Glutamatergic neuron (in vitro differentiated cells): ENCODE measurements at regions not wholly inside any gene's neighbourhood (a gene's known extent, or its start where the extent isn't known, plus 50 kb on each side); places are given as distances from the start of the nearest gene placed in this dataset.

Experiments used
- DNase-seq: peaks from one replicate; pipeline ENCODE4 v3.0.0; 2022
- H3K27ac Mint-ChIP-seq: one replicate; pipeline ENCODE4 v1.8.0; 2020; ENCODE audit warnings: mild to moderate bottlenecking, mixed read lengths, inconsistent platforms; ENCODE audit not compliant: unreplicated experiment
- H3K27me3 Mint-ChIP-seq: one replicate; pipeline ENCODE4 v1.8.0; 2020; ENCODE audit warnings: mild to moderate bottlenecking, moderate library complexity, mixed read lengths, inconsistent platforms; ENCODE audit not compliant: unreplicated experiment
- H3K36me3 Mint-ChIP-seq: one replicate; pipeline ENCODE4 v1.8.0; 2020; ENCODE audit warnings: mild to moderate bottlenecking, mixed read lengths, inconsistent platforms; ENCODE audit not compliant: unreplicated experiment
- H3K4me1 Mint-ChIP-seq: one replicate; pipeline ENCODE4 v1.8.0; 2020; ENCODE audit warnings: mild to moderate bottlenecking, low read depth, mixed read lengths, inconsistent platforms; ENCODE audit not compliant: unreplicated experiment
- H3K4me3 Mint-ChIP-seq: one replicate; pipeline ENCODE4 v1.8.0; 2020; ENCODE audit warnings: mild to moderate bottlenecking, mixed read lengths, inconsistent platforms; ENCODE audit not compliant: unreplicated experiment
- H3K9me3 Mint-ChIP-seq: one replicate; pipeline ENCODE4 v1.8.0; 2020; ENCODE audit warnings: mild to moderate bottlenecking, moderate library complexity, mixed read lengths, inconsistent platforms; ENCODE audit not compliant: unreplicated experiment
- CTCF ChIP-seq: fragments of 200-600 bp; sonication (generic); IDR thresholded peaks from one replicate; pipeline ENCODE4 v1.5.0; 2021; ENCODE audit not compliant: partially characterized antibody, unreplicated experiment

- no peak overlapping the region for H3K4me3 Mint-ChIP-seq
- no peak for DNase-seq
- H3K9me3 Mint-ChIP-seq = peaks cover 6% of the 10 kb centered on the region
- H3K27ac Mint-ChIP-seq = no peak overlapping the region
- peaks cover 3% of the 10 kb centered on the region for H3K27me3 Mint-ChIP-seq
- H3K36me3 Mint-ChIP-seq = peaks cover 13% of the 10 kb centered on the region
- TF ChIP-seq CTCF = no peak
- no peaks in the 10 kb centered on the region for H3K4me1 Mint-ChIP-seq
Observed at GRCh38 chr5:162699361-162699760, 631.8 kb downstream of the GABRG2 start.

- Mint-ChIP-seq H3K36me3 (no peaks in the 10 kb centered on the region), H3K4me1 (no peaks in the 10 kb centered on the region), H3K4me3 (no peak overlapping the region), H3K27ac (no peak overlapping the region), H3K9me3 (no peaks in the 10 kb centered on the region), H3K27me3 (no peaks in the 10 kb centered on the region)
- no peak for TF ChIP-seq CTCF
- no peak for DNase-seq
Observed at GRCh38 chr5:162703914-162704313, 636.3 kb downstream of the GABRG2 start.

- H3K27me3 Mint-ChIP-seq = no peaks in the 10 kb centered on the region
- no peak overlapping the region for H3K4me3 Mint-ChIP-seq
- TF ChIP-seq CTCF = no peak
- H3K4me1 Mint-ChIP-seq = no peaks in the 10 kb centered on the region
- H3K36me3 Mint-ChIP-seq = no peaks in the 10 kb centered on the region
- no peak overlapping the region for H3K27ac Mint-ChIP-seq
- no peaks in the 10 kb centered on the region for H3K9me3 Mint-ChIP-seq
- no peak for DNase-seq
Observed at GRCh38 chr5:162711244-162711643, 643.7 kb downstream of the GABRG2 start.

GRCh38 chr5:162719720-162720119 is 652.1 kb downstream of the GABRG2 start:
- Mint-ChIP-seq H3K4me1 (no peaks in the 10 kb centered on the region), H3K27me3 (no peaks in the 10 kb centered on the region), H3K36me3 (peaks cover 8% of the 10 kb centered on the region), H3K4me3 (no peak overlapping the region), H3K27ac (no peak overlapping the region), H3K9me3 (no peaks in the 10 kb centered on the region)
- DNase-seq = no peak
- no peak for TF ChIP-seq CTCF

GRCh38 chr5:162721125-162721524 is 653.6 kb downstream of the GABRG2 start:
- no peak overlapping the region for H3K4me3 Mint-ChIP-seq
- H3K36me3 Mint-ChIP-seq = peaks cover 8% of the 10 kb centered on the region
- H3K4me1 Mint-ChIP-seq = no peaks in the 10 kb centered on the region
- no peaks in the 10 kb centered on the region for H3K9me3 Mint-ChIP-seq
- TF ChIP-seq CTCF = no peak
- no peak overlapping the region for H3K27ac Mint-ChIP-seq
- H3K27me3 Mint-ChIP-seq = no peaks in the 10 kb centered on the region
- DNase-seq = no peak
